WI38 (cell line): ENCODE measurements at regions not wholly inside any gene's neighbourhood (a gene's known extent, or its start where the extent isn't known, plus 50 kb on each side); places are given as distances from the start of the nearest gene placed in this dataset.
"Not testable (repeated sequence)": the region's sequence is repeated elsewhere in the genome, so short reads cannot be mapped to it uniquely, and the experiment has no call there.

Source experiments
- H3K4me3 ChIP-seq: 2 replicates; pipeline ENCODE4 v1.5.1; 2011; ENCODE audit warnings: low read depth, mild to moderate bottlenecking, control low read depth, low read length
- CTCF ChIP-seq: IDR thresholded peaks from 2 replicates; pipeline ENCODE4 v1.5.1; 2012; ENCODE audit warnings: low read depth, mild to moderate bottlenecking, control low read depth, low read length

- no peak for TF ChIP-seq CTCF
- no peak overlapping the region for H3K4me3 ChIP-seq
Measured at GRCh38 chr6:101118136-101118396, 236.9 kb upstream of the ASCC3 start.

- no peak for TF ChIP-seq CTCF
Measured at GRCh38 chr6:101120747-101121146, 239.6 kb upstream of the ASCC3 start.

GRCh38 chr6:101125380-101125971 lies 244.3 kb upstream of the ASCC3 start:
- H3K4me3 ChIP-seq: no peak overlapping the region

More at GRCh38 chr6:101120747-101121146, 239.6 kb upstream of the ASCC3 start:
- no peak overlapping the region for H3K4me3 ChIP-seq

DNA sequence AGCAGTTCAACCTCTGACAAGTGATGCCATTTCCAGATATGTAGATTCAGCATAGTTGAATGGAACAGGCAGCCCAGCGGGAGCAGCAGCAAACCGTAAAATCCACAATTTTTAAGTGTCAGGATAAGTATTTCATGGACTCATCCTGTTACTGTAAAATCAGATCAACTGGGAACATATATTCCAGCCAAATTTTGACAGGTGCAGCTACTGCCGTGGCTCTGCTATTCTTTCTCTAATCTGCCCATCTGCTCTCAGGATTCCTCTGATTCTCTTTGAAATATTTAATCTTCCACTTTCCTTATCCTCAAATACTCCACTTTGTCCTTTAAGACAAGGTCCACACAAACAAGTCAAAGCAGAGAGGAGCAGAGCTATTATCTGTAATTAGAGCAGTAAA lies 245.4 kb upstream of the ASCC3 start:
- no peak for TF ChIP-seq CTCF
- H3K4me3 ChIP-seq: no peak overlapping the region

More at GRCh38 chr6:101125380-101125971, 244.3 kb upstream of the ASCC3 start:
- no peak for TF ChIP-seq CTCF

DNA sequence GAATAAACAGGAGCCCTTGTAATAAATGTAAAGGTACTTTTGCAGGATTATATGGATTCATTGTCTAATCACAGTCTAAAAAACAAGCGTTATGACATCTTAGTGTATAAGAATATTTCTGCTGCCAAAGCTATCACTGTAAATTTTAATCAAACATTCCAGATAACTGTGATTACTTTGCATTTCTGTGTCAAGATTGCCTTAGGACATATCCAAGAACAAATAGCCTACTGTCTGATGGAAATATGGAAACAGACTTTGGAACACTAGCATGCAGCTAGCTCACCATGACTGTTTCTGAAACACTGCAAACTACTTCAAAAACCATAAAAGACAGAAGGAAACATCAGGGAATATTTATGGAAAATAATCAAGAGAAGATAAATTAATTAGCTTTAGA lies 248.7 kb upstream of the ASCC3 start:
- no peak for TF ChIP-seq CTCF
- no peak overlapping the region for H3K4me3 ChIP-seq

DNA sequence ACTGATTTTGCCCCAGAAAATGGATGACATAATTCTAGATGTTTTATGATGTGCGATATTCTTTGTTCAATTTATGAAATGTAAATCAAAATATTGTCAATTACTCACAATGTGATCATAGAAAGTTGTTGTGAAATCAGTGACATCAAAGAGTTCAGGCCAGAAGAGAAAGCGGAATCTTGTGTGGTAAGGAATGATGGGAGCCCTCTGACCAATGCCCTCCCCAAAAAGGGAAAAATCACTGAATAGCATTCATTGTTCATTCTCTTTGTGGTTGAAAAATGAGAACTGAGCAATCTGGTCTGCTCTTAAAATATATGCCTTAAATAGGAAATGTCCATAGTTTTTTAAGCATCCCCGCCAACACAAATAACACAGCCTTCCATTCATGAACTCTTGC lies 247.1 kb upstream of the GRIK2 start:
- no peak overlapping the region for H3K4me3 ChIP-seq
- no peak for TF ChIP-seq CTCF

DNA sequence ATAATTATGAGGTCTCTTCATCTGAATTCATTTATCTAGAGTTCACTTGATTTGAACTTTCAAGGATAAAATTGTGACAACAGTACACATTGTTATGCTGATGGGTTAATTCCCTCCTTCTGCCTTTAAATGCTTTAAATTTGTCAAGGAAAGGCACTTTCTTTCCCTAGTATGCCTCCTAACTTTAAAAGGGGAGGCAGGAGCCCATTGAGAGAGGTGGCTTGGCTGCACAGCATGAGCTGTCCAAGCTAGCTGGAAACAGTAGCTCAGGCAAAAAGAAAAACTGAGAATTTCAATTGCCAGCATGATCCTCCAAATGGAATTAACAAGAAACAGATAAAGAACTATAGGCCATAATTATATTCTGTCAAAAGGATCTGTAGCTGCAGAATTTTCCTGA lies 243.3 kb upstream of the GRIK2 start:
- TF ChIP-seq CTCF: no peak
- no peak overlapping the region for H3K4me3 ChIP-seq

- not testable (repeated sequence) for H3K4me3 ChIP-seq
Measured at GRCh38 chr6:101157638-101158037, 235.9 kb upstream of the GRIK2 start.
